ENCODE measurements at regions not wholly inside any gene's neighbourhood (a gene's known extent, or its start where the extent isn't known, plus 50 kb on each side); places are given as distances from the start of the nearest gene placed in this dataset.

- DNase-seq = no peak
Measured at GRCh38 chr1:185427264-185427663, 110.2 kb upstream of the IVNS1ABP start.

- no peak for DNase-seq
Measured at GRCh38 chr1:185426848-185427247, 109.8 kb upstream of the IVNS1ABP start.

- DNase-seq = no peak
Measured at GRCh38 chr1:185425163-185425562, 108.1 kb upstream of the IVNS1ABP start.

- no peak for DNase-seq
Measured at GRCh38 chr1:185421485-185422107, 104.6 kb upstream of the IVNS1ABP start.

- DNase-seq = no peak
Measured at GRCh38 chr1:185420588-185421081, 103.6 kb upstream of the IVNS1ABP start.

- no peak for DNase-seq
Measured at GRCh38 chr1:185419718-185420117, 102.7 kb upstream of the IVNS1ABP start.

GRCh38 chr1:185418472-185418871 is 101.4 kb upstream of the IVNS1ABP start:
- DNase-seq = no peak

- no peak for DNase-seq
Measured at GRCh38 chr1:185412385-185413087, 95.5 kb upstream of the IVNS1ABP start.

- no peak for DNase-seq
Measured at GRCh38 chr1:185409763-185410528, 92.9 kb upstream of the IVNS1ABP start.

GRCh38 chr1:185409345-185409744 is 92.3 kb upstream of the IVNS1ABP start:
- DNase-seq = no peak

GRCh38 chr1:185408700-185409270 is 91.7 kb upstream of the IVNS1ABP start:
- no peak for DNase-seq

- no peak for DNase-seq
Measured at GRCh38 chr1:185406691-185407009, 89.6 kb upstream of the IVNS1ABP start.

GRCh38 chr1:185406006-185406690 is 89.1 kb upstream of the IVNS1ABP start:
- no peak for DNase-seq

- DNase-seq = no peak
Measured at GRCh38 chr1:185404907-185405568, 88.0 kb upstream of the IVNS1ABP start.

GRCh38 chr1:185404291-185404690 is 87.2 kb upstream of the IVNS1ABP start:
- no peak for DNase-seq

GRCh38 chr1:185402930-185403329 is 85.9 kb upstream of the IVNS1ABP start:
- DNase-seq = no peak

- no peak for DNase-seq
Measured at GRCh38 chr1:185401019-185401418, 84.0 kb upstream of the IVNS1ABP start.

GRCh38 chr1:185400052-185400451 is 83.0 kb upstream of the IVNS1ABP start:
- DNase-seq = no peak

- no peak for DNase-seq
Measured at GRCh38 chr1:185398599-185398998, 81.6 kb upstream of the IVNS1ABP start.

- DNase-seq = peak; percentile 26
Measured at GRCh38 chr1:185398022-185398421, 81.0 kb upstream of the IVNS1ABP start.

- no peak for DNase-seq
Measured at GRCh38 chr1:185397183-185397582, 80.1 kb upstream of the IVNS1ABP start.

GRCh38 chr1:185396126-185396525 is 79.1 kb upstream of the IVNS1ABP start:
- DNase-seq = no peak

Measured in RPMI8226 (cell line).